ENCODE measurements at regions not wholly inside any gene's neighbourhood (a gene's known extent, or its start where the extent isn't known, plus 50 kb on each side); places are given as distances from the start of the nearest gene placed in this dataset.

- DNase-seq = no peak
Observed at GRCh38 chr2:238585836-238586821, 159.4 kb downstream of the ASB1 start.

DNA sequence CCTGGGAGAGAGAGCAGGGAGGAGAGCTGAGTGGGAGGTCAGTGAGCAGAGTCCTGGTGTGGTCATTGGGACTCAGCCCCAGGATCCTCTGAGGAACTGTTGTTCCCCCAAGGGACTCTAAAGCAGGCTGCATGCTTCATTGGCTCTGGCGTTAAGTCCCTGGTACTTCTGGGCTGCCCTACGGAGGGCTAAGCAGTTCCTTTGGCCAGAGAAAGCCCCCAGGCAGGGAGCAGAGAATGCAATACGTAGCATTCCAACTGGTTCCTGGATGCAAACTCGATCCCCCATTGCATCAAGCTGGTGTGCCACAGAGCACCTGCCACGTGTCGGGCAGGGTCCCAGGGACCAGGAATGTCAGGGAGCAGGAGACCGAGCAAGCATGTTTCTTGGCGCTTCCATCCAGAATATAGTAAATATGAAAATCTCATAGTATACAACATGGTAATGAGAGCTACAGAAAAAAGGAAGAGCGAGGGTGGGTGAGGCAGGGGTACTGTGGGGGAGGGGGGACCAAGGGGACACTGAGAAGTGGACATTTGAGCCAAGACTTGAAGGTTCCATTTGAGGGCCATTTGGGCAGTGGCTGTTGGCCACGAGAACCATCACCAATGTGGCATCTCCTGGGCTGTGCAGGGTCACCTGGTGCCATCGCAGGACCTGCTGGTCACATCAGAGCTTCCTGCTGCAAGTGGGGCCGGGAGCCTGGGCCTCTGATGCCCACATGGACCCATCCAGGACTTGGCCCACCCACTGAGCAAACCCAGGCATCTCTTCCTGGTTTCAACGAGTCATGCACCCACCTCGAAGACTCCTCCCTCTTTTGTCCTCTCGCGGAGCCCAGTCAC is 160.4 kb downstream of the ASB1 start:
- no peak for DNase-seq

- no peak for DNase-seq
Observed at GRCh38 chr2:238587776-238588660, 161.3 kb downstream of the ASB1 start.

DNA sequence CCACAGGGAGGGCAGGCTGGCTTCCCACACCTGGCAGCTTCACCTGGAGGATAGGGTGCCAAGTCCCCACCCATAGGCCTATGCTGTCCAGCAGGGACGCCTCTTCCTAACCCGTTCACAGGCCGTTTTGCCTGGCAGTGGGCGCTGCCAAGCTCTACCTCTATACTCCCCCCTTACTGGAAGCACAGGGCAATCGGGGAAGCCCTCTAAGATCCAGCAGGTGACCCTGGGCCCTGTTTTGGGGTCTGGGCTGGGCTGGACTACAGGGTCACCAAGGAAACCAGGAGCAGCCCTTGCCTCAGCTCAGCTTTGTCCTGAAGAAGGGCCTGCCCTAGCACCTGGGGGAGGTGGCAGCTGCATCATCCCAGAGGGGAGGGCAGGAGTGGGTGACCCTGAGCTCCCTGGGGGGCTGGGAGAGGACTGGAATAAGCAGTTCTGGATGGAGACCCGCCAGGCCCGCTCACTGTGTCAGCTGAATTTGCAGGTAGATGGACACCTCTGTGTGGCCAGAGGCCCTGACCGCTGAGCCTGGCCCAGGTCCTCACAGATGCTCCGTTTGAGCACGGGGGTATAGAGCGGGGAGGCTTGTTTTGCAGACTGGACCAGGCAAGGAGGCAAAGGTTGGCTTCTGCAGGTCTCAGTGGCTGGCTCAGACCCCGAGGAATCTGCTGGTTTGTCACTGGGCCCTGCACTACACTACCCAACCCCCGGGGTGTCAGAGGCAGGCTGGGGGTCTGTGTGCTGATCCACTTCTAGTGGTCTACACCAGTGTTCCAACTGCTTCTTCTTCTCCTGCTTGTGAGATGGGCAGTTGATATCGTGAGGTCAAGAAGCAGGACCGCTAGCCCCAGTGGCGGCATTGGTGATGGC is 163.1 kb downstream of the ASB1 start:
- no peak for DNase-seq

GRCh38 chr2:238591732-238592131 is 165.0 kb downstream of the ASB1 start:
- no peak for DNase-seq

- DNase-seq = no peak
Observed at GRCh38 chr2:238593236-238593635, 166.5 kb downstream of the ASB1 start.

DNA sequence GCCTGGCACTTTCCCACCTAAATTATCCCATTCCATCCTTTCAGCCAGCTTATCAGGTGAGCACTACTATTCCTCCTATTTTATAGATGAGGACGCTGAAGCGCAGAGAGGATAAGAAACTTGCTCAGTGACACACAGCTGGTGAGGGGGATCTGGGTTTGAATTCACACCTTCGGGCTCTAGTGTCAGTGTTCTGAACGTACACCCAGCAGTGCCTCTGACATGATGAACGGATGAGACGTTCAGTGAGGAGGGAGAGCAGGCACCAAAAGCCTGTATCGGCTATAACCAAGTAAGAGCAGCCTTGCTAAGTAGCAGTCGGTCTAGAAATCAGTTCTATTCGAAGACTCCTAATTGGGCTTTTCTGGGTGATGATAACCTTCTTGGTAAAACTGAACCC is 167.0 kb downstream of the ASB1 start:
- no peak for DNase-seq

GRCh38 chr2:238594796-238595749 is 168.3 kb downstream of the ASB1 start:
- no peak for DNase-seq

DNA sequence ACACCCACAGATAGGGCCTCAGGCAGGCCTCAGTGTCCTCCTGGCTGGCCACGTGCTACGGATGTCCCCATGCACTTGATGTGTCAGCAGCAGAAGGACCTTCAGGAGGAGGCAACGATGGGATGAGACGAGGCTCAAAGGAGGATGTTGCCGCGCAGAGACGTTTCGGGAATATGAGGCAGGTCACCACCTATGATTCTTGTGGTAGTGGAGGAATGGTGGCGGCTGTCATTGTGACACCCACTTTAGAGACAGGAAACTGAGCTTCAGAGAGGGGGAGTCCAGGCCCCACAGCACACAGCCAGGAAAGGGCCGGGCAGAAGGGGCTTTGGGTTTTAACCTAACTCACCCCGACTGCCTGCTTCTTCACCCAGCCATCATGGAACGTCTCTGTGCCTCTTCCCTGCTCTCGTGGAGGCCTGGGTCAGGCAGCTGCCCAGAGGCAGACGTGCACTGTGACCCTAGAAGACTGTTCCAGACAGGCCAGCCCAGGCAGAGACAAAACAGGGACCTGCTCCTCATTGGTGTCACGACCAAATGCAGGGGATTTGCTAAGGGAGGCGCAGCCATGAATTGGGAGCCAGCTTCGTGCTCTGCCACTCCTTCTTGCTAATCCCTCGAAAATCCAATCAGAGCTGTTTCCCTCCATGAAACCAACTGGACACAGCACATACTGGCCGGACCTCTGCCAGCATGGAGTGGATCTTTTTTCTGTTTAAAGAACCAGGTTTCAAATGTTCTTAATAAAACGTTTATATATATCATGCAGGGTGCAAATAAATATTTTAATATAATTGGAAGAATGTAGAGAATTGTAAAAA is 169.2 kb downstream of the ASB1 start:
- DNase-seq = no peak

DNA sequence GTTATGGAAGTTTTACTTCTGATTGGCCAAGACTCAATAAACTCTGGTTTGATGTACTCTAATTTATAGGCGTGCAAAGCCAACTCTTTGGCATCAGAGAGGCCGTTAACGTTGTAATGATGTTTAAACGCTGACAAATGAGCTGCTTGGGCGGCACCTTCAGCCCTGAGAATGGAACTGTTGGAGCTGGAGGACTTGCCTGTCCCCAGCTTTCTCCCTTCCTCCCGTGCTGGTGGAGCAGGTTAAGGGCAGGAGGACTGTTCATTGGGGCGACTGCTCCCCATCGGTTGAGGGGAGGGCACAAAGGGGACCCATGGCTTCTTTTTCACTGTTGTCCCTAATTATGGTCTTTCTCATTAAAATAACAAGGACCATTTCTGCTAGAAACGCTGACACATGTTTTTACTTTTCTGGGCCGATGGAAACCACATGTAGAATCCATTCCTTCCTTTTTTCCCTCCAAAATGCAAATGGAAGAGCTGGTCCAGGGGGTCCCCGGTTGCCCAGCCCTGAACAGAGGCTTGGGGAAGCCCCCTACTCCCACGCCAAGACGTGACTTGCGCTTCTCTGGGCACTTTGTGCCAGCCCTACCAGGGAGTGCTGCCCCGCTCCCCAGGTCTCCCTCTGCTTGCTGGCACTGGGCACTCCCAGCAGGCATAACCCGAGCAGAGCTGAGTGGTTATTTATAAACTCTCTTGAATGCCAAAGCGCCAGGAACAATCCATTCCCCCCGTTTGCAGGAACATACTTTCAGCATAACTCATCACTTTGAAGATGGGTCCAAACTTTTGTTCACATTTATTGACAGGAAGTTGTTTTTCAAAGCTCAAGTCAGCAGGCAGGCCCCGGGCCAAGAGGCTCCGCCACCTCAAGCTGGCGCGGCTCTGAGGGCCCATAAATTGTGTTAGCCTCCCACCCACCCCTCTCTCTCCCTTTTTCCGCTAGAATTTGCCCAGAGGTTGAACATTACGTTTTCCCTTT is 170.1 kb downstream of the ASB1 start:
- no peak for DNase-seq

- no peak for DNase-seq
Observed at GRCh38 chr2:238597638-238598528, 171.2 kb downstream of the ASB1 start.

DNA sequence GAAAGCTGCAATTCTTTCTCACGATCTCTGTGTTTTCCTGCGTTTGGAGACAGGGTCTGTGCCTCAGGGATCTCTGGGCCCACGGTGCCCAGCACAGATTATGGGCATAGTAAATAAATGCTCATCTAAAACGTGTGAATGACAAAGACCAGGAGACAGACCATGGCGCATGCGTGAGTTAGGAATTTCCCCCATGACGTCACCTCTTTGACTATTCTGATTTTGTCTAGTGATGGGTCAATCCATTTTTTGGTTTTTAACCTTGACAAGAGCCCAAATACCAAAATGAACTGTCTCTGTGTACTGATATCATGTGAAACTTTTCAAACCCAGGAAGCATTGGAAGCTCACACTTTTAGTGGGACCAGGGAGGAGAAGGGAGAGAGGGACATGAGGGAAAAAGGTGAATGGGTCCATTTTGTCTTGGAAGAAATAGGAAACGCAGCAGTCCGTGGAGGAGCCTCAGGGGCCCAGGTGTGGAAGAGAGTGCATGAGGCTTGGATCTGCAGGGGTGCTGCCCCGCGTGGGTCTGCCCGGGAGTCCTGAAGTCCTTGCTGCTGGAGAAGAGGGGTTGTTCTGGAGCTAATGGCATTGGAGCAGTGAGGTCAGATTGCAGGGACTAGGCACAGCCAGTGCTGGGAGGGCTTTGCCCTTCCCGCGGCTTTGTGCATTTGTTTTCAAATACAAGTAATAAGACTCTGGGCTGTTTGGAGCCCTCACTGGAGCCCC is 172.2 kb downstream of the ASB1 start:
- no peak for DNase-seq

GRCh38 chr2:238599549-238600505 is 173.1 kb downstream of the ASB1 start:
- DNase-seq = no peak

GRCh38 chr2:238600506-238601432 is 174.0 kb downstream of the ASB1 start:
- no peak for DNase-seq

Data from NCI-H1105 (cell line).